NT2/D1 (cell line): ENCODE measurements at regions not wholly inside any gene's neighbourhood (a gene's known extent, or its start where the extent isn't known, plus 50 kb on each side); places are given as distances from the start of the nearest gene placed in this dataset.

Experiments used
- DNase-seq: peaks from one replicate; pipeline ENCODE4 v3.0.0-alpha.2; 2011; ENCODE audit warnings: low read depth, low spot score
- H3K27me3 ChIP-seq: 2 replicates; pipeline ENCODE4 v1.6.0; 2011; ENCODE audit warnings: mild to moderate bottlenecking; ENCODE audit not compliant: insufficient read length, insufficient read depth
- H3K36me3 ChIP-seq: 2 replicates; pipeline ENCODE4 v1.6.1; 2011; ENCODE audit warnings: mild to moderate bottlenecking, low read length, mixed read lengths; ENCODE audit not compliant: insufficient read depth, insufficient read length
- H3K4me1 ChIP-seq: 2 replicates; pipeline ENCODE4 v1.5.1; 2011; ENCODE audit not compliant: insufficient read depth, insufficient read length
- H3K4me3 ChIP-seq: 2 replicates; pipeline ENCODE4 v1.5.1; 2011; ENCODE audit warnings: low read depth; ENCODE audit not compliant: insufficient read length
- H3K9ac ChIP-seq: 2 replicates; pipeline ENCODE4 v1.6.0; 2011; ENCODE audit warnings: low read depth; ENCODE audit not compliant: insufficient read length
- H3K9me3 ChIP-seq: 2 replicates; pipeline ENCODE4 v1.5.1; 2011; ENCODE audit warnings: mild to moderate bottlenecking, low read length; ENCODE audit not compliant: insufficient read depth
- SUZ12 ChIP-seq: IDR thresholded peaks from 2 replicates; pipeline ENCODE4 v1.6.1; 2011; ENCODE audit not compliant: insufficient read length, insufficient read depth; ENCODE audit errors: extremely low read depth
- YY1 ChIP-seq: IDR thresholded peaks from 2 replicates; pipeline ENCODE4 v1.6.1; 2011; ENCODE audit not compliant: insufficient read length, insufficient read depth
- ZNF274 ChIP-seq: IDR thresholded peaks from 2 replicates; pipeline ENCODE4 v1.6.1; 2011; ENCODE audit warnings: mild to moderate bottlenecking, low read depth, low read length

DNA sequence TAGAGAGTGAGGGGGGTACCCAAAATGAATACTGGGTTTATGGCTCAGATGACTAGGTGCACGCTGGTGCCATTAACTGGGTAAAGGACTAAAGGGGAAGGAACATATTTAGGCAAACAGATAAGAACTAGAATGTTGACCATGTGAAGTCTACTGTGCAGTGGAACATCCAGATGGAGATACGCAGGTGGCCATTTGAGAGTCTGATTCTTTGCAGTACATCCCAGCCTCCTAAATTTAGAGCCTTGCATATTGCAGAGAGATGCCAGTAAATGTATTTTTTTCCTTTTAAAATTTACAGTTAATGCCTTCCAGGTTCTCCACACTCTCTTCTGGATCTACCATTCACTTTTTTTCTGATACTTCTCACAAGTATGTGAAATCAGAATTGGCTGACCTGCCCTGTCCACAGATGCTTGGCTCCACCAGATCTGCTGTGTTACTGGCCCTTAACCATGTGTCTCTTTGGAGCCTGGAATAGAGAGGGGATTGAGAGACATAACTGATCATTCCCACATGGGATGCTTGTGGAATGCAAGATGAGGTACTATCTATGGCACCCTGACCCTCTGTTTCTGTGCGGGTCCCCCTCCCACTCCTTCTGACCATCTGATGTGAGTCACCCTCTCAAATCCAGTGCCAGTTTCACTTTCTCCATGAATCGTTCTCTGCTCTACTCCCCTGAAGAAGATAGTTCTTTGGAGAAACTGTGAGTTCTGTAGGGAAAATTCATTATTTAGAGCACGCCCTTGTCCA is 77.0 kb upstream of the NCAM1 start:
- no peak overlapping the region for H3K9ac ChIP-seq
- TF ChIP-seq YY1 = no peak
- no peak for TF ChIP-seq ZNF274
- TF ChIP-seq SUZ12 = no peak
- no peak overlapping the region for H3K4me3 ChIP-seq
- no peaks in the 10 kb centered on the region for H3K4me1 ChIP-seq
- no peaks in the 10 kb centered on the region for H3K9me3 ChIP-seq
- H3K36me3 ChIP-seq = no peaks in the 10 kb centered on the region
- DNase-seq = no peak
- H3K27me3 ChIP-seq = no peaks in the 10 kb centered on the region

DNA sequence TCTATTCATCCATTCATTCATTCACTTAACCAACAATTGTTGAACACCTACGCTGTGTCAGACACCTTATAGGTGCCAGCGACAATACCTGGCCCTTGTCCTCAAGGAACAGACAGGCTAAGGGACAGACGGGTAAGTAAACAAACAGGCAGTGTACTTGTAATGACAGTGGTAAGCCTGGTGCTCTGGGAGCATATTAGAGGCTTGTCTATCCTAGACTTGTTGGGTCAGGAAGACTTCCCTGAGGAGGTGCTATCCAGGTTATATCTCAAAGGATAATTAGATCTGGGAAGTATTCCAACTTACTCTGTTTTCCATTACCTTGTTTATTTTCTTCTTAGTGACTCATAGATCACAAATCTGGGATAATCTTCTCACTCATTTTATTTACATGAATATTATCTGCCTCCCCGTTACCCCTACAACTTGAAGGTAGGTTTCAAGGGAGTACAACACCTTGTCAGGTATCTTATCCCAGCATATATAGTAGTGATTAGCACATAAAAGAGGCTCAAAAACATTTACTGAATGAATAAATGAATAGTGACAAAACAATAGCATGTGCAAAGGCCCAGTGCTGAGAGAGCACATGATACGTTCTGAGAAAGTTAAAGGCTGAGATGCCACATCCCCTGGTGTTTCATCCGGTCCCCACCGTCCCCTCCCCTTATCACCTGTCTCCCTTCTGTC is 75.3 kb upstream of the NCAM1 start:
- H3K27me3 ChIP-seq = no peaks in the 10 kb centered on the region

DNA sequence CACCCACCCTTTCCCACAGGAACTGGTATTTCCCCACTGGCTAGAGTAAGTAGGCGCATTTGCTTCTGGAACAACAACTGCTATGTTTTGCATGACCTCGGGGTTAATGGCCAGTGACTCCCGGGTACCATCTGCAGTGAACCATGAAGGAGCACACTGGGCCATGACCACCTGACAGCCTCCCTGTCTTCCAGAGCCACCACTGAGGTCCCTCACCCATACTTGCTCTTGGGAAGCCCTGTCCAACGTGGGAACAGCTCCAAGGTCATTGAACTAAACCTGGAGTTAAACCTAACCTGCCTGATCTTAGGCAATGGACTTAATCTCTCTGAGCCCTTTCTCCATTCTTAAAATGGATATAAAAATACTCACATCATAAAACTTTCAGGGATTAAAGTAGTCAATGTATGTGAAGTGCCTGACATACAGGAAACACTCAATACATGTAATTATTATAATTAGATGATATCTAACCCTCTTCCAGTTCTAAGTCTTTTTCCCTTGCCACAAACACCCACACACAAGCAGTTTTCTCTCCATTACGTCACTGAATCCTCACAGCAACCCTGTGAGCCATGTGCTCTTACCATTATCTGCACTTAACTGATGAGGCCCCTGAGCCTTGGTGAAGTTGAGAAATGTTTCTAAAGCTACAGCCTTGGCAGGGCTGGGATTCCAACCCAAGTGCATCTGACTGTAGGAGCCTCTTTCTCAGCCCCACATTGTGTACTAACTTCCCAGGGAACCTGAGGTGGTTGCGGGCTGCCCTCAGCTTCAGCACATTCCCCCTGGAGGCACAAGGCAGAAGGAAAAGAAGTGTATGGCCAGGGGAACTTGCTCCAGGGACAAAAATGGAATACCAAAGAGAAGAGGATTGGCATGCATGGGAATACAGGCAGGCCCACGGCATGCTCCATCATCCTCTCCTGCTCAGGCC is 74.5 kb upstream of the NCAM1 start:
- TF ChIP-seq SUZ12 = no peak
- no peak for TF ChIP-seq ZNF274
- no peak for TF ChIP-seq YY1
- DNase-seq = no peak
- no peak overlapping the region for H3K4me3 ChIP-seq
- H3K9ac ChIP-seq = no peak overlapping the region
- no peaks in the 10 kb centered on the region for H3K36me3 ChIP-seq
- H3K4me1 ChIP-seq = no peaks in the 10 kb centered on the region
- no peaks in the 10 kb centered on the region for H3K9me3 ChIP-seq
- no peaks in the 10 kb centered on the region for H3K27me3 ChIP-seq

More for the DNA sequence above, 75.3 kb upstream of the NCAM1 start:
- H3K9ac ChIP-seq = no peak overlapping the region
- no peak for DNase-seq
- no peak for TF ChIP-seq YY1
- no peaks in the 10 kb centered on the region for H3K4me1 ChIP-seq
- no peaks in the 10 kb centered on the region for H3K9me3 ChIP-seq
- no peak overlapping the region for H3K4me3 ChIP-seq
- H3K36me3 ChIP-seq = no peaks in the 10 kb centered on the region

DNA sequence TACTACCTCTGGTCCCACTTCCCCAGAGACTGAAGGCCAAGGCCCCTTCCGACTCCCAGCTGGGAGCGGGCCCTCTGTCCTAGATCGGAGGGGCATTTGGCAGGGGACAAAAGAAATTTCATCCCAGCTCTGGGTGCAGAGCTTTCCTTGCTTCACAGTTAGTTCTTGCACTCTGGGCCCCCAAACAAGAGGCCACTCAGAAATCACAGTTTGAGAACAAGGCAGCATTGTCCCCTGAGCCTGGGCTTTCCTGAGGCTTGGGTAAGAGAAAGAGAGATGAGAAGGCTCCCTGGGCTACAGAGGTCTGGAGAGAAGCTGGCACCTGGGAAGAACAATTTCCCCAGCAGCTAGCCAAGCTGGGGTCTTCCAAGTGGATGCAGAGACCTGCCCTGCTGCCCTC is 71.8 kb upstream of the NCAM1 start:
- Histone ChIP-seq H3K4me3 (no peak overlapping the region), H3K27me3 (no peaks in the 10 kb centered on the region), H3K9me3 (no peaks in the 10 kb centered on the region), H3K36me3 (no peaks in the 10 kb centered on the region), H3K9ac (no peak overlapping the region), H3K4me1 (no peaks in the 10 kb centered on the region)
- no peak for DNase-seq
- TF ChIP-seq YY1 (no peak), ZNF274 (no peak), SUZ12 (no peak)

DNA sequence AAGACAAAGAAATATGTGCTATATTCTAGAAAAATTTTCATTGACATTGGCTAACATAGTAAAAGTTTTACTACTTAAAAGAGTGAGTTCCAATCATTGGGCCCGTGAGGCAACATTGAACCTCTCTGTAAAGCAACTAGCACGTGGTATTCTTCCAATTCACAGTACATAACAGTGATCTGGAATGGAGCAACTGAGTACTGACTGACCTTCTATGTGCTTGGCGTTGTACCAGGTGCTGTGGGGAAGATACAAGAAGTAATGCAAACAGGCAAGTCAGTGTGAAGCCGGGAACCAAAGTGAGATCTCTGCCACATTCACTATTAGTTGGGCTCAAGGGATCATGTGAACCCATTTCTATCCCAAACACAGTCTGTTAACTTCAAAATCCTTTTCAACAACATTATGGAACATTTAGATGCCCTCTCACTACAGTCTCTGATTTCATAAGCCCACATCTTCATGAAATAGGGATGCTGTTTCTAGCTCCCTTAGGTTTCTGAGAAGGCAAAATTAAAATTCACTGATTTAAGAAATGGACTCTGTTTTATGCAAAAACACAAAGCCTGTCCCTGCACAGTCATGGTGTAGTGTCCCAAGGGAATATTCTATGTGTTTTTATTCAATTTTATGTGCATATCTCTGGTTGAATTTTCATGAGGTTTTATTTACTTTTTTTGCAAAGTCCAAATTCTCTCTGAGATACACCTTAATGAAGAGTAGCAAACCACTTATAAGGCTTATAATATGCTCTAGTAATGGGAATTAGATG is 61.8 kb upstream of the NCAM1 start:
- no peak overlapping the region for H3K9ac ChIP-seq
- no peak overlapping the region for H3K4me3 ChIP-seq
- no peaks in the 10 kb centered on the region for H3K4me1 ChIP-seq
- no peak for DNase-seq
- no peaks in the 10 kb centered on the region for H3K9me3 ChIP-seq
- no peak for TF ChIP-seq ZNF274
- no peak for TF ChIP-seq SUZ12
- TF ChIP-seq YY1 = no peak
- H3K27me3 ChIP-seq = no peaks in the 10 kb centered on the region
- no peaks in the 10 kb centered on the region for H3K36me3 ChIP-seq

DNA sequence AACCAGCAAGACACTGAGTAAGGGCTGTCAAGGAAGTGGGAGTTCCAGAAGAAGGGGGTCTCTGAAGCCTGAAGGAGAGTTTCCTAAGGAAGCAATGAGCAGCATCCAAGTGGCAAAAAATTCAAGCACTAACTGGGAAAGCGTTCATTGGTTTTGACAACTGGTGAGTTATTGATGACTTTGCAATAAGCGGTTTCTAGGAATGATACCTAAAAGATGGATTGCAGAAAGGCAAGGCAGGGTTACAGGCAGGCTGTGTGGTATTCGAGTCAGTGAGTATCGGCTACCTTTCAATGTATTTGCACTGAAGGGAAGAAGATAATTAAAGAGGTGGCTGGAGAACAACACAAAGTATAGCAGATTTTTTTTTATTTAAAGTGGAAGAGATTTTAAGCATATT is 59.3 kb upstream of the NCAM1 start:
- Histone ChIP-seq H3K4me1 (no peaks in the 10 kb centered on the region), H3K9ac (no peak overlapping the region), H3K9me3 (no peaks in the 10 kb centered on the region), H3K4me3 (no peak overlapping the region), H3K36me3 (no peaks in the 10 kb centered on the region), H3K27me3 (no peaks in the 10 kb centered on the region)
- no peak for DNase-seq
- no peak for TF ChIP-seq SUZ12
- no peak for TF ChIP-seq ZNF274
- TF ChIP-seq YY1 = no peak

DNA sequence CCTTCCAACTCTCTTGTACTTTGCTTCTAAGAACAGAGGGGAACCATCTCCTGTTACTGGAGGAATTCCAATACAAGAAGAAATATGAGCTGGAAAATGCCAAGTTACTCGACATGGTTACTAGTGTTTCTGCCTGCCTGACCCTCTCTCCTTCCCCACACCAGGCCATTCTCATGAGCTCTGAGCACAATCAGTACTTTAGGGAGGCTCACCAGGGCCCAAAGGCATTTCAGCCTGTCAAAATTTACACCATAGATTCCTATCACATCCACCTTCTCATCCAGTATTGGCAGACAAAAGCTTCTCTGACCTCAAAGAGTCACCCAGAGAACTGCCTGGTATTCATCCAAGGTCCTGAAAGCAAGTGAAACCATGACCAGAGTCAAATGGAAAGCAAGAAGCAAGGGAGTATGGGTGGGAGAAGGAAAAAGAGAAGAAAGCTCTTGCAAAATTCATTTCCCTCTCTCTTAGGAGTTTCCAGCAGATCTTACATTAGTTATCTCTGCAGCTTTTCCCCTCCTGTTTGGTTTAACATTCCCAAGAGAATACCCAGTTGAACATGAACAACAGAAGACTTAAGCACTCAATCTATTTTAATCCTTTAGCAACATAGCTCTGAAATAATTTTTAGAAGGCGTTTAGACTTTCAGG is 58.7 kb upstream of the NCAM1 start:
- Histone ChIP-seq H3K9me3 (no peaks in the 10 kb centered on the region), H3K36me3 (no peaks in the 10 kb centered on the region), H3K27me3 (no peaks in the 10 kb centered on the region), H3K9ac (no peak overlapping the region), H3K4me1 (no peaks in the 10 kb centered on the region), H3K4me3 (no peak overlapping the region)
- no peak for DNase-seq
- no peak for TF ChIP-seq ZNF274
- TF ChIP-seq YY1 = no peak
- TF ChIP-seq SUZ12 = no peak
